SU-DHL-6 (cell line): ENCODE measurements at regions not wholly inside any gene's neighbourhood (a gene's known extent, or its start where the extent isn't known, plus 50 kb on each side); places are given as distances from the start of the nearest gene placed in this dataset.

Experiments
- H2AFZ ChIP-seq: fragments of 200-600 bp; sonication (generic); 2 replicates; pipeline ENCODE4 v1.6.1; 2014; ENCODE audit warnings: low read depth, mild to moderate bottlenecking, moderate library complexity, mixed read lengths, antibody characterized with exemption, low read length; ENCODE audit not compliant: severe bottlenecking
- H3F3A ChIP-seq: fragments of 200-600 bp; shearing (Covaris generic); 2 replicates; pipeline ENCODE4 v1.6.0; 2016; ENCODE audit warnings: antibody characterized with exemption, mild to moderate bottlenecking; ENCODE audit not compliant: insufficient read depth
- H3K27ac ChIP-seq: fragments of 200-600 bp; sonication (generic); 2 replicates; pipeline ENCODE4 v1.5.1; 2016; ENCODE audit warnings: low read depth, mild to moderate bottlenecking, low read length, moderate library complexity, mixed read lengths
- H3K27me3 ChIP-seq: fragments of 200-600 bp; sonication (generic), shearing (Covaris generic); 2 replicates; pipeline ENCODE4 v1.6.0; 2014; ENCODE audit warnings: mild to moderate bottlenecking, low read length
- H3K36me3 ChIP-seq: fragments of 200-600 bp; sonication (generic); 2 replicates; pipeline ENCODE4 v1.6.1; 2014; ENCODE audit warnings: mild to moderate bottlenecking, low read length, mixed read lengths
- H3K4me2 ChIP-seq: fragments of 300-600, 200-600 bp; shearing (Covaris generic), sonication (generic); 2 replicates; pipeline ENCODE4 v1.6.0; 2014; ENCODE audit warnings: low read length, low read depth, mild to moderate bottlenecking; ENCODE audit not compliant: poor library complexity, severe bottlenecking
- H3K4me3 ChIP-seq: fragments of 200-600 bp; sonication (generic); 2 replicates; pipeline ENCODE4 v1.5.1; 2014; ENCODE audit warnings: antibody characterized with exemption, low read length, mild to moderate bottlenecking, mixed read lengths; ENCODE audit not compliant: insufficient read depth, poor library complexity, severe bottlenecking
- H3K79me2 ChIP-seq: fragments of 200-600 bp; sonication (generic); 2 replicates; pipeline ENCODE4 v1.6.1; 2014; ENCODE audit warnings: mild to moderate bottlenecking, low read length, moderate library complexity; ENCODE audit not compliant: insufficient read depth
- H3K9ac ChIP-seq: fragments of 200-600 bp; sonication (generic); 2 replicates; pipeline ENCODE4 v1.7.0; 2014; ENCODE audit warnings: mild to moderate bottlenecking, low read length
- H3K9me2 ChIP-seq: fragments of 200-600 bp; sonication (generic); replicated peaks from 2 replicates; pipeline ENCODE4 v1.6.1; 2014; ENCODE audit warnings: low read length; ENCODE audit not compliant: insufficient read depth
- H3K9me3 ChIP-seq: fragments of 200-600 bp; sonication (generic); 2 replicates; pipeline ENCODE4 v1.6.1; 2014; ENCODE audit warnings: low read length, mixed read lengths; ENCODE audit not compliant: insufficient read depth
- H4K20me1 ChIP-seq: fragments of 200-600 bp; sonication (generic); 2 replicates; pipeline ENCODE4 v1.6.1; 2014; ENCODE audit warnings: low read depth, mild to moderate bottlenecking, antibody characterized with exemption, low read length, moderate library complexity, mixed read lengths
- EZH2phosphoT487 ChIP-seq: fragments of 200-600 bp; sonication (generic), shearing (Covaris generic); conservative IDR thresholded peaks from 2 replicates; pipeline ENCODE4 v1.6.1; 2018; ENCODE audit warnings: mild to moderate bottlenecking, antibody characterized with exemption, low read length, moderate library complexity, mixed read lengths
- TF ChIP-seq, protein P1 (sequence below): fragments of 200-600 bp; sonication (generic); IDR thresholded peaks from one replicate; pipeline ENCODE4 v1.5.1; 2017; ENCODE audit warnings: antibody characterized with exemption, mild to moderate bottlenecking, low read length, moderate library complexity; ENCODE audit not compliant: insufficient read depth, poor library complexity, severe bottlenecking

- Histone ChIP-seq H4K20me1 (no peaks in the 10 kb centered on the region), H3F3A (no peaks in the 10 kb centered on the region)
Observed at GRCh38 chr5:117107859-117108258, 533.2 kb upstream of the SEMA6A start.

GRCh38 chr5:117103703-117104102 lies 529.1 kb upstream of the SEMA6A start:
- no peaks in the 10 kb centered on the region for H3K36me3 ChIP-seq
- TF ChIP-seq, protein P1, sequence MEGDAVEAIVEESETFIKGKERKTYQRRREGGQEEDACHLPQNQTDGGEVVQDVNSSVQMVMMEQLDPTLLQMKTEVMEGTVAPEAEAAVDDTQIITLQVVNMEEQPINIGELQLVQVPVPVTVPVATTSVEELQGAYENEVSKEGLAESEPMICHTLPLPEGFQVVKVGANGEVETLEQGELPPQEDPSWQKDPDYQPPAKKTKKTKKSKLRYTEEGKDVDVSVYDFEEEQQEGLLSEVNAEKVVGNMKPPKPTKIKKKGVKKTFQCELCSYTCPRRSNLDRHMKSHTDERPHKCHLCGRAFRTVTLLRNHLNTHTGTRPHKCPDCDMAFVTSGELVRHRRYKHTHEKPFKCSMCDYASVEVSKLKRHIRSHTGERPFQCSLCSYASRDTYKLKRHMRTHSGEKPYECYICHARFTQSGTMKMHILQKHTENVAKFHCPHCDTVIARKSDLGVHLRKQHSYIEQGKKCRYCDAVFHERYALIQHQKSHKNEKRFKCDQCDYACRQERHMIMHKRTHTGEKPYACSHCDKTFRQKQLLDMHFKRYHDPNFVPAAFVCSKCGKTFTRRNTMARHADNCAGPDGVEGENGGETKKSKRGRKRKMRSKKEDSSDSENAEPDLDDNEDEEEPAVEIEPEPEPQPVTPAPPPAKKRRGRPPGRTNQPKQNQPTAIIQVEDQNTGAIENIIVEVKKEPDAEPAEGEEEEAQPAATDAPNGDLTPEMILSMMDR, result no peak
- H3K27me3 ChIP-seq, result no peaks in the 10 kb centered on the region
- H3K27ac ChIP-seq, result no peak overlapping the region
- no peak overlapping the region for H3K9ac ChIP-seq
- no peak overlapping the region for H3K4me2 ChIP-seq
- no peak overlapping the region for H2AFZ ChIP-seq
- H4K20me1 ChIP-seq, result no peaks in the 10 kb centered on the region
- no peaks in the 10 kb centered on the region for H3K9me3 ChIP-seq
- no peaks in the 10 kb centered on the region; the same call in 1 of the 2 replicates for H3K9me2 ChIP-seq
- no peak overlapping the region for H3K4me3 ChIP-seq
- no peaks in the 10 kb centered on the region for H3K79me2 ChIP-seq
- H3F3A ChIP-seq, result no peaks in the 10 kb centered on the region

More at GRCh38 chr5:117107859-117108258, 533.2 kb upstream of the SEMA6A start:
- Histone ChIP-seq H3K79me2 (no peaks in the 10 kb centered on the region), H3K9me2 (no peaks in the 10 kb centered on the region; the same call in 1 of the 2 replicates), H2AFZ (no peak overlapping the region), H3K4me2 (no peak overlapping the region), H3K9me3 (no peaks in the 10 kb centered on the region), H3K27ac (no peak overlapping the region), H3K9ac (no peak overlapping the region), H3K36me3 (no peaks in the 10 kb centered on the region), H3K4me3 (no peak overlapping the region), H3K27me3 (no peaks in the 10 kb centered on the region)
- TF ChIP-seq, protein P1, result no peak
- TF ChIP-seq EZH2phosphoT487, result no peak

DNA sequence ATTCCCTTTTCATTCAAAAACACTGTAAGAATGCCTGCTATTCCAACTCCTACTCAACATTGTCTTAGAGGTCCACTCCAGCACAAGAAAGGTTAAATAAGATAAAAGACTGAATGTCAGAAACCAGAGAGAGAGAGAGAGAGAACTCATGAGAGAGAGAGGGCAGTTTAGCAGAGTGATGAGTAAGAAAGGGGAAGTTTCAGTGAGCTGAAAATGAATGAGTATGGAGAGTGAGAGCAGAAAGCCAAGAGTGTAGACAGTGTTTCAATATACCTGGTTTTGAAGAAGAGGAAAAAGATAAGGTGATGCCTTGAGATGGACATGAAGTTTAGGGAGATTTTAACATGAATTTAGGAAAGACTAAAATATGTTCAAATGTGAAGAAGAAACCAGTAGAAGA lies 528.0 kb upstream of the SEMA6A start:
- H3K27ac ChIP-seq, result no peak overlapping the region
- no peaks in the 10 kb centered on the region for H4K20me1 ChIP-seq
- H2AFZ ChIP-seq, result no peak overlapping the region
- no peak overlapping the region for H3K4me3 ChIP-seq
- H3K79me2 ChIP-seq, result no peaks in the 10 kb centered on the region
- no peaks in the 10 kb centered on the region for H3K36me3 ChIP-seq
- H3K9me2 ChIP-seq, result no peaks in the 10 kb centered on the region; the same call in 1 of the 2 replicates
- TF ChIP-seq, protein P1, result no peak
- TF ChIP-seq EZH2phosphoT487, result no peak
- no peak overlapping the region for H3K4me2 ChIP-seq
- no peaks in the 10 kb centered on the region for H3K9me3 ChIP-seq
- no peaks in the 10 kb centered on the region for H3K27me3 ChIP-seq
- no peaks in the 10 kb centered on the region for H3F3A ChIP-seq
- H3K9ac ChIP-seq, result no peak overlapping the region
